Nephron progenitor cell (in vitro differentiated cells): ENCODE measurements at regions not wholly inside any gene's neighbourhood (a gene's known extent, or its start where the extent isn't known, plus 50 kb on each side); places are given as distances from the start of the nearest gene placed in this dataset.
A peak's percentile ranks its signal among the peaks of the same experiment; 100 is the strongest.
"Not testable (repeated sequence)": the region's sequence is repeated elsewhere in the genome, so short reads cannot be mapped to it uniquely, and the experiment has no call there.

Experiments
- DNase-seq: peaks from one replicate; pipeline ENCODE4 v3.0.0; 2021
- H3K27ac Mint-ChIP-seq: 2 replicates; pipeline ENCODE4 v1.8.0; 2021; ENCODE audit warnings: mild to moderate bottlenecking, moderate library complexity, mixed read lengths
- H3K27me3 Mint-ChIP-seq: 2 replicates; pipeline ENCODE4 v1.8.0; 2021; ENCODE audit warnings: mild to moderate bottlenecking, low read depth, mixed read lengths; ENCODE audit not compliant: poor library complexity
- H3K36me3 Mint-ChIP-seq: 2 replicates; pipeline ENCODE4 v1.8.0; 2021; ENCODE audit warnings: low read depth, mixed read lengths
- H3K4me1 Mint-ChIP-seq: 2 replicates; pipeline ENCODE4 v1.8.0; 2021; ENCODE audit warnings: mixed read lengths
- H3K4me3 Mint-ChIP-seq: 2 replicates; pipeline ENCODE4 v1.8.0; 2021; ENCODE audit warnings: mild to moderate bottlenecking, moderate library complexity, mixed read lengths
- H3K9me3 Mint-ChIP-seq: 2 replicates; pipeline ENCODE4 v1.8.0; 2021; ENCODE audit warnings: mild to moderate bottlenecking, moderate library complexity, mixed read lengths
- TF ChIP-seq, protein P1 (sequence below): fragments of 200-600 bp; sonication (generic); IDR thresholded peaks from 2 replicates; pipeline ENCODE4 v1.5.0; 2021; ENCODE audit warnings: antibody characterized with exemption

DNA sequence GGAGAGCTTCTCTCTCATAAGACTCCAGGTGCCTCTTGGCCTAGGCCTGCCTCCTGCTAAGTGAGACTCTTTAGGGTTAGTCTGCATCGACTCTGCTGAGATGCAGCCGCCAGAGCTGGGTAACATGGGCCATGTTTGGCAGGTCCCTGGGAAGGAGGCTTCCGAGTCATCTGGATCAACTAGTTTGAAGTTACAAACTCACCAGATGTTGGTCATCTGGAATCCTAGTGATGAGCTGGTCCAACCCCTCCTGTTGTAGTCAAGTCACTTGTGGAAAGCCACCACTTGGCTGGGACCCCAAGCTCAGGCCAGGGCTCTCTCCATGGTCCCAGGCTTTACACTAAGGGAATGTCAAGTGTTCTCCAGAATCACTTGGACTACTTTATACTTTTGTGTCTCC lies 143.4 kb downstream of the ADRA2C start:
- H3K27me3 Mint-ChIP-seq = peaks cover 24% of the 10 kb centered on the region
- H3K9me3 Mint-ChIP-seq = not testable (repeated sequence)

DNA sequence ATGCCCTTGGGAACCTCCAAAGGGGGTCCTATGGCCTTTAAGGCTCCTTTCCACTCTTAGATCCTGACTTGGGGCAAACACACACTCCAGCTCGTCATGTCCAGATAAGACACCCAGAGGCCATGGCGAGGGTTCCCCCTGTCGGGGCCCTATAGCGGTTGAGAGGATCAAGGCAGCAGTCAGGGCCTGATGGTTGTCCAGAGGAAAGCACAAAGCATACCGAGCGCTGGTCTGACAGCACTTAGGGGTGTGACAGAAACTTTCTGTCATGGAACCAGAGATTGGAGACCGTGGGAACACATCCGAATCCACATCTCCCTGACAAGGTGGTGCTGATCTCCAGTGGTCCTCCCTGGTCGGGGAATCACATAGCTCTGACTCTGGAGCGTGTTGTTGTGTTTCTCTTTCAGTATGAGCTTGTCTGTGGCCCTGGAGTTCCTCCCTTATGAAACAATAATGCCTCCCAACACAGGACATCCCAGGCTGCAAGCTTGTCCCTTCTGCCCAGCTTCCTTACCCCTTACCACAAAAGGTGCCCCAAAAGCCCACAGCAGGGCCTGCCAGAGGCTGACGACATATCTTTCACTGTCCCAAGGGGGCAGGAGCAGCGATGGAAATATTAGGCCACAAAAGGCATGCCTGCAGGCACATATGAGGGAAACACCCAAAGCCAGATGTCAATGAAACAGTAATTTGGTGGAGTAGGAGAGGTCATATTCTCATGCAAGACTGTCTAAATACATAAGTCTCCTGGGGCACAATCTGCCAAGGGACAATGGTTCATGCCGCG lies 144.2 kb downstream of the ADRA2C start:
- H3K4me3 Mint-ChIP-seq, DNase-seq, H3K27ac Mint-ChIP-seq, H3K36me3 Mint-ChIP-seq, H3K4me1 Mint-ChIP-seq, H3K9me3 Mint-ChIP-seq: not testable (repeated sequence)
- peaks cover 17% of the 10 kb centered on the region for H3K27me3 Mint-ChIP-seq

More for the DNA sequence above, 143.4 kb downstream of the ADRA2C start:
- H3K36me3 Mint-ChIP-seq, H3K4me3 Mint-ChIP-seq, DNase-seq, H3K4me1 Mint-ChIP-seq, H3K27ac Mint-ChIP-seq: not testable (repeated sequence)

DNA sequence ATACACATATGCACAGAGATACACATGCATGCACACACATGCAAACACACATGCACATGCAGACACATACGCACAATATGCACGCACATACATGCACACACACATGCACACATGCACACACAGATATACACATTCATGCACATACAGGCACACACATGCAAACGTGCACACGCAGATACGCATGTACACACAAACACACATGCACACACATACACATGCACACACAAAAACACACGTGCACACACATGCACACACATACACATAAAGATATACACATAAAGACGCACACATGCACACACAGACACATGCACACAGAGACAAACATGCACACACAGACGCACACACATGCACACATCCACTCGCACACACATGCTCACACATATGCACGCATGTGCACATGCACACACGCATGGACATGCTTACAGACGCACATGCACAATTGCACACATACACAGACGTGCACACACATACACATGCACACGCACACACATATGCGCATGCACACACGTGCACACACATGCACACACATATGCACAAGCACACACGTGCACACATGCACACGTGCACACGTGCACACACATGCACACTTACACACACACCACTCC lies 145.2 kb downstream of the ADRA2C start:
- Mint-ChIP-seq H3K27ac (no peak overlapping the region), H3K4me3 (no peak overlapping the region), H3K36me3 (no peaks in the 10 kb centered on the region), H3K27me3 (peaks cover 9% of the 10 kb centered on the region), H3K4me1 (no peaks in the 10 kb centered on the region), H3K9me3 (no peaks in the 10 kb centered on the region)
- DNase-seq = no peak
- TF ChIP-seq, protein P1, sequence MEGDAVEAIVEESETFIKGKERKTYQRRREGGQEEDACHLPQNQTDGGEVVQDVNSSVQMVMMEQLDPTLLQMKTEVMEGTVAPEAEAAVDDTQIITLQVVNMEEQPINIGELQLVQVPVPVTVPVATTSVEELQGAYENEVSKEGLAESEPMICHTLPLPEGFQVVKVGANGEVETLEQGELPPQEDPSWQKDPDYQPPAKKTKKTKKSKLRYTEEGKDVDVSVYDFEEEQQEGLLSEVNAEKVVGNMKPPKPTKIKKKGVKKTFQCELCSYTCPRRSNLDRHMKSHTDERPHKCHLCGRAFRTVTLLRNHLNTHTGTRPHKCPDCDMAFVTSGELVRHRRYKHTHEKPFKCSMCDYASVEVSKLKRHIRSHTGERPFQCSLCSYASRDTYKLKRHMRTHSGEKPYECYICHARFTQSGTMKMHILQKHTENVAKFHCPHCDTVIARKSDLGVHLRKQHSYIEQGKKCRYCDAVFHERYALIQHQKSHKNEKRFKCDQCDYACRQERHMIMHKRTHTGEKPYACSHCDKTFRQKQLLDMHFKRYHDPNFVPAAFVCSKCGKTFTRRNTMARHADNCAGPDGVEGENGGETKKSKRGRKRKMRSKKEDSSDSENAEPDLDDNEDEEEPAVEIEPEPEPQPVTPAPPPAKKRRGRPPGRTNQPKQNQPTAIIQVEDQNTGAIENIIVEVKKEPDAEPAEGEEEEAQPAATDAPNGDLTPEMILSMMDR = no peak

DNA sequence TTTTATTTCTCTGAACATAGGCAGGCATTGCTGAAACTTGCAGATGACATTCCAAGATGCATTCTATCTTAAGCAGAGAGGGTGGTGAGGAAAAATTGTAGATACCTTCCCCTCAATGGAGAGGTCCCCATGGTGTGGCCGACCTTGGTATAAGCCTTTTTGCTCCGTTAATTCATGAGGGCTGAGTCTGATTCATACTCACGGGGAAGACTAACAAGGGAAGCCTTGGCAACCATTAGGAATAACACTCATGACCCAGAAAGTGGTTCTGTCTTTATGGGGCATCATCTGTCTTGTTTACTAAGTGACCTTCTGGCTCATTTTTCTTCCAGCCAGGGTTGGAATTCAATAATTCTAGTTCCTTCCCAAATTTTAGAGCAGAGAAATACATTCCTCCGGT lies 148.3 kb downstream of the ADRA2C start:
- not testable (repeated sequence) for H3K36me3 Mint-ChIP-seq, H3K9me3 Mint-ChIP-seq, H3K4me3 Mint-ChIP-seq, H3K4me1 Mint-ChIP-seq, H3K27ac Mint-ChIP-seq, DNase-seq
- H3K27me3 Mint-ChIP-seq = peaks cover 23% of the 10 kb centered on the region

DNA sequence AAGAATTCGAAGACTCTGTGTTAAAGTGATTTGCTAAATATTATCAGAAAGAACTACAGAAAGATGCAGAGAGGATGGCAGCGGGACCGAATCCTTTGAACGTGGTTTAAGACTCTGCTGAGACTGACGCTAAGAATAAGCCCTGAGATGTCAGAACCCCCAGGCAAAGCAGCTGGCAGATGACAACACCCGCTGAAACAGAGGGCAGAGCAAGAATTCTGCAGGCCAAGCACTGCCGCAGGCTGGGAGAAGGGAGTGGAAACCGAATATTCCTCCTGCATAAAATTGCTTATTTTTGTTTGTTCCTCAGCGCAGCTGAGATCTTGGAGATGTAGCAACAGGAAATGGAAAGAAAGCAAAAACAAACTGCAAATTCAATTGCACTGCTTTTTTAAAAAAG lies 153.3 kb downstream of the ADRA2C start:
- not testable (repeated sequence) for H3K36me3 Mint-ChIP-seq, H3K9me3 Mint-ChIP-seq, H3K27ac Mint-ChIP-seq, H3K4me3 Mint-ChIP-seq, DNase-seq
- peaks cover 12% of the 10 kb centered on the region for H3K4me1 Mint-ChIP-seq
- peaks cover 15% of the 10 kb centered on the region for H3K27me3 Mint-ChIP-seq

DNA sequence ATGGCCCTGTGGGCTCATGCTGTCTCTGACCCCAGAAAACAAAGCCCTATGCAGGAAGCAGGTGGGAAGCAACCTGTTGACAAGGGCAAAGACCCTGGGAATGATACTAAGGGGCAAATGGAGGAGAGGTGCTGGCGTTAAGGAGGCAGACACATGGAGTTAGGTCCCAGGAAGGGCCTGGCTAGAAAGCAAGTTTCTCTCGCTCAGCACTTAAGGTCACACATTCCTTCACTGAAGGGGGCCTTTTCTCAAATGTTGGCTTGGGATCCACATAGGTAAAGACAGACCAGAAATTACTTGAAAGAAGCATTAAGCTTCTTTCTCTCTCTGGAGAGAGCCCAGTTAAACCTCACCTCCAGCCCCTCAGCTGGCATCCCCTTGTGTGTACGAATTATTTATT lies 155.7 kb downstream of the ADRA2C start:
- H3K4me3 Mint-ChIP-seq, DNase-seq, H3K36me3 Mint-ChIP-seq, H3K27ac Mint-ChIP-seq: not testable (repeated sequence)
- peaks cover 14% of the 10 kb centered on the region for H3K9me3 Mint-ChIP-seq
- peaks cover 13% of the 10 kb centered on the region for H3K27me3 Mint-ChIP-seq
- peaks cover 21% of the 10 kb centered on the region for H3K4me1 Mint-ChIP-seq

DNA sequence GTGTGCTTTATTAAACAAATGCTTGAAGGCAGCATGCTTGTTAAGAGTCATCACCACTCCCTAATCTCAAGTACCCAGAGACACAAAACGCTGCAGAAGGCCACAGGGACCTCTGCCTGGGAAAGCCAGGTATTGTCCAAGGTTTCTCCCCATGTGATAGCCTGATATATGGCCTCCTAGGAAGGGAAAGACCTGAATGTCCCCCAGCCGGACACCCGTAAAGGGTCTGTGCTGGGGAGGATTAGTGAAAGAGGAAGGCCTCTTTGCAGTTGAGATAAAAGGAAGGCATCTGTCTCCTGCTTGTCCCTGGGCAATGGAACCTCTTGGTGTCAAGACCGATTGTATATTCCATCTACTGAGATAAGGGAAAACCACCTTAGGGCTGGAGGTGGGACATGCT lies 159.7 kb downstream of the ADRA2C start:
- H3K4me3 Mint-ChIP-seq, H3K36me3 Mint-ChIP-seq, H3K27me3 Mint-ChIP-seq, DNase-seq, H3K27ac Mint-ChIP-seq: not testable (repeated sequence)
- peaks cover 11% of the 10 kb centered on the region for H3K4me1 Mint-ChIP-seq
- H3K9me3 Mint-ChIP-seq = peaks cover 14% of the 10 kb centered on the region

DNA sequence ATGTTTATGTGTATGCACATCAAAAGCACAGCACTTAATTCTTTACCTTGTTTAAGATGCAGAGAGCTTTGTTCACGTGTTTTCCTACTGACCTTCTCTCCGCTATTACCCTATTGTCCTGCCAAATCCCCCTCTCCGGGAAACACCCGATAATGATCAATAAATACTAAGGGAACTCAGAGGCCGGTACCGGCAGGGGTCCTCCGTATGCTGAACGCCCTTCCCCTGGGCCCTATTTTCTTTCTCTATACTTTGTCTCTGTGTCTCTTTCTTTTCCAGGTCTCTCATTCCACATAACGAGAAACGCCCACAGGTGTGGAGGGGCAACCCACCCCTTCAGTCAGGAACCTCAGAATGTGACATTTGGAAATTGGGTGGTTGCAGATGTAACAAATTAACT lies 160.1 kb downstream of the ADRA2C start:
- DNase-seq, H3K27ac Mint-ChIP-seq, H3K36me3 Mint-ChIP-seq, H3K4me1 Mint-ChIP-seq, H3K4me3 Mint-ChIP-seq, H3K27me3 Mint-ChIP-seq: not testable (repeated sequence)
- H3K9me3 Mint-ChIP-seq = peaks cover 14% of the 10 kb centered on the region

DNA sequence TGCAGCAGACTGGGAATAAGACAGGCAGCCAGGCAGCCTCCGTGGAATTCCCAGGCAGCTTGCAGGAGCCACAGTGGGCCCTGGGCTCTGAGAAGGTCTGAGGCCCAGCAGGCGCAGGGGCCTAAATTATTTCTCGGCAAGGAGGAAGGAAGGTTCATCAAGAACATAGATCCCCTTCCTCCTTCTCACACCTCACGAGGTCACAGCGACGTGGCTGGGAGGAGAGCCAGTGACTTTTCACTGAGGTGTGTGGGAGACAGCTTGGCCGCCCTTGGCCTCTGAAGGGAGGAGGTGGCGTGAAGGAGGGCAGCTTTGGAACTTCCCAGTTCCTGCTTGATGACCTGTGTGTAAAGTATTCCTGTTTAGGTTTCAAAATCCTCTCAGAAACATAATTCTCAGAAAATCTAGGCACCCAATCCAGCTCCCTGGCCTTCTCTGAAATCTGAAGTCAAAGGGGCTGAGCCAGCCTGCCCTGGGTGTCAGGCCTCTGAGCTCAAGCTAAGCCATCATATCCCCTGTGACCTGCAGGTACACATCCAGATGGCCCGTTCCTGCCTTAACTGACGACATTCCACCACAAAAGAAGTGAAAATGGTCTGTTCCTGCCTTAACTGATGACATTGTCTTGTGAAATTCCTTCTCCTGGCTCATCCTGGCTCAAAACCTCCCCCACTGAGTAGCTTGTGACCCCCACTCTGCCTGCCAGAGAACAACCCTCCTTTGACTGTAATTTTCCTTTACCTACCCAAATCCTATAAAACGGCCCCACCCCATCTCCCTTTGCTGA lies 161.0 kb downstream of the ADRA2C start:
- not testable (repeated sequence) for H3K36me3 Mint-ChIP-seq, H3K4me1 Mint-ChIP-seq, DNase-seq, H3K27me3 Mint-ChIP-seq, H3K4me3 Mint-ChIP-seq
- Mint-ChIP-seq H3K27ac (peak overlapping the region; percentile 21), H3K9me3 (peaks cover 14% of the 10 kb centered on the region)

DNA sequence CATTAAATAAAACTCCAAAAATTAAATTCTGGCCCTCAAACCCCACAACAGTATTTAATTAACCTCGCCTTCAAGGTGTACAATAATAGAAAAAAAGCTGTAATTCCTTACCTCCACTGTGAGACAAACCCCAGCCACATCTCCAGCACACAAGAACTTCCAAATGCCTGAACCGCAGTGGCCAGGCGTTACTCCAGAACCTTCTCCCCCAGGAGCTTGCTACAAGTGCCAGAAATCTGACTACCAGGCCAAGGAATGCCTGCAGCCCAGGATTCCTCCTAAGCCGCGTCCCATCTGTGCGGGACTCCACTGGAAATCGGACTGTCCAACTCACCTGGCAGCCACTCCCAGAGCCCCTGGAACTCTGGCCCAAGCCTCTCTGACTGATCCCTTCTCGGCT lies 163.2 kb downstream of the ADRA2C start:
- not testable (repeated sequence) for H3K36me3 Mint-ChIP-seq, H3K9me3 Mint-ChIP-seq, DNase-seq, H3K4me3 Mint-ChIP-seq, H3K4me1 Mint-ChIP-seq, H3K27me3 Mint-ChIP-seq
- H3K27ac Mint-ChIP-seq = peak overlapping the region; percentile 24

DNA sequence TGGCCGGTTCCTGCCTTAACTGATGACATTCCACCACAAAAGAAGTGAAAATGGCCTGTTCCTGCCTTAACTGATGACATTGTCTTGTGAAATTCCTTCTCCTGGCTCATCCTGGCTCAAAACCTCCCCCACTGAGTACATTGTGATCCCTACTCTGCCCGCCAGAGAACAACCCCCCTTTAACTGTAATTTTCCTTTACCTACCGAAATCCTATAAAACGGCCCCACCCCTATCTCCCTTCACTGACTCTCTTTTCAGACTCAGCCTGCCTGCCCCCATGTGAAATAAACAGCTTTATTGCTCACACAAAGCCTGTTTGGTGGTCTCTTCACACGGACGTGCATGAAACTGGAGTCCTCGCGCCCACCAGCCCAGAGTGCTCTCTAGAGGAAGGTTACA lies 166.5 kb downstream of the ADRA2C start:
- not testable (repeated sequence) for H3K9me3 Mint-ChIP-seq, H3K4me1 Mint-ChIP-seq, DNase-seq, H3K4me3 Mint-ChIP-seq, H3K27ac Mint-ChIP-seq, H3K36me3 Mint-ChIP-seq, H3K27me3 Mint-ChIP-seq

DNA sequence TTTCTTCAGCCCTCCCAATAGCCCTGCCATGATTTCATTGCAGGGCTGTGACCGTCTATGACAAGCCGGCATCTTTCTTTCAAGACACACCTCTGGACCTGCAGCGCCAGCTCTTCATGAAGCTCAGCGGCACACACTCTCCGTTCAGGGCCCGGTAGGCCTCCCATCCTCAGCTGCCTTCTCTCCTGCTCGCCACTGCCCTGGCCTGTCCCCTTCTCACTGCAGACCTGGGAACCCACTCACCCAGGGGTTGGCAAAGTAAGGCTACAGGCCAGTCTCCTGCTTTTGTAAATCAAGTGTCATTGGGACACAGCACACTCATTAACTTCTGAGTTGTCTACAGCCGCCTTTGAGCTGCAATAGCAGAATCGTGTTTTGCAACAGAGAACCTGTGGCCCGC lies 169.2 kb downstream of the ADRA2C start:
- not testable (repeated sequence) for H3K27me3 Mint-ChIP-seq, H3K36me3 Mint-ChIP-seq, H3K4me1 Mint-ChIP-seq, DNase-seq, H3K9me3 Mint-ChIP-seq, H3K4me3 Mint-ChIP-seq, H3K27ac Mint-ChIP-seq
